ENCODE measurements at regions not wholly inside any gene's neighbourhood (a gene's known extent, or its start where the extent isn't known, plus 50 kb on each side); places are given as distances from the start of the nearest gene placed in this dataset.
"Not testable (repeated sequence)": the region's sequence is repeated elsewhere in the genome, so short reads cannot be mapped to it uniquely, and the experiment has no call there.

- H3K36me3 Mint-ChIP-seq (ENCODE audit: insufficient read depth), result peaks cover 23% of the 10 kb centered on the region
- not testable (repeated sequence) for H3K9me3 Mint-ChIP-seq; ATAC-seq; DNase-seq; H3K27me3 Mint-ChIP-seq (ENCODE audit: low read depth); H3K4me3 Mint-ChIP-seq; H3K4me1 Mint-ChIP-seq (ENCODE audit: low read depth)
Measured at GRCh38 chr16:27628943-27629462, 79.1 kb downstream of the KATNIP start.

- no peaks in the 10 kb centered on the region for H3K4me1 Mint-ChIP-seq (ENCODE audit: low read depth)
- DNase-seq (no peak), ATAC-seq (no peak)
- H3K36me3 Mint-ChIP-seq (ENCODE audit: insufficient read depth), result peaks cover 28% of the 10 kb centered on the region
- no peak overlapping the region for H3K4me3 Mint-ChIP-seq
- no peaks in the 10 kb centered on the region for H3K9me3 Mint-ChIP-seq
- H3K27me3 Mint-ChIP-seq (ENCODE audit: low read depth), result no peaks in the 10 kb centered on the region
Measured at GRCh38 chr16:27632216-27632615, 82.3 kb downstream of the KATNIP start.

GRCh38 chr16:27633221-27633620, 83.3 kb downstream of the KATNIP start:
- ATAC-seq, result no peak
- no peaks in the 10 kb centered on the region for H3K4me1 Mint-ChIP-seq (ENCODE audit: low read depth)
- peaks cover 28% of the 10 kb centered on the region for H3K36me3 Mint-ChIP-seq (ENCODE audit: insufficient read depth)
- no peak for DNase-seq
- no peaks in the 10 kb centered on the region for H3K27me3 Mint-ChIP-seq (ENCODE audit: low read depth)
- no peak overlapping the region for H3K4me3 Mint-ChIP-seq
- H3K9me3 Mint-ChIP-seq, result no peaks in the 10 kb centered on the region

GRCh38 chr16:27633721-27634120, 83.8 kb downstream of the KATNIP start:
- H3K4me3 Mint-ChIP-seq, result no peak overlapping the region
- peaks cover 28% of the 10 kb centered on the region for H3K36me3 Mint-ChIP-seq (ENCODE audit: insufficient read depth)
- no peaks in the 10 kb centered on the region for H3K9me3 Mint-ChIP-seq
- no peaks in the 10 kb centered on the region for H3K4me1 Mint-ChIP-seq (ENCODE audit: low read depth)
- no peaks in the 10 kb centered on the region for H3K27me3 Mint-ChIP-seq (ENCODE audit: low read depth)
- ATAC-seq (no peak), DNase-seq (no peak)

- no peak overlapping the region for H3K4me3 Mint-ChIP-seq
- DNase-seq, result no peak
- no peak for ATAC-seq
- H3K36me3 Mint-ChIP-seq (ENCODE audit: insufficient read depth), result peaks cover 23% of the 10 kb centered on the region
- no peaks in the 10 kb centered on the region for H3K27me3 Mint-ChIP-seq (ENCODE audit: low read depth)
- H3K4me1 Mint-ChIP-seq (ENCODE audit: low read depth), result no peaks in the 10 kb centered on the region
- no peaks in the 10 kb centered on the region for H3K9me3 Mint-ChIP-seq
Measured at GRCh38 chr16:27634779-27635178, 84.8 kb downstream of the KATNIP start.

- Mint-ChIP-seq H3K4me1 (ENCODE audit: low read depth) (no peaks in the 10 kb centered on the region), H3K27me3 (ENCODE audit: low read depth) (no peaks in the 10 kb centered on the region), H3K36me3 (ENCODE audit: insufficient read depth) (peaks cover 20% of the 10 kb centered on the region), H3K4me3 (no peak overlapping the region), H3K9me3 (no peaks in the 10 kb centered on the region)
- ATAC-seq, result no peak
- no peak for DNase-seq
Measured at GRCh38 chr16:27636453-27637240, 86.7 kb downstream of the KATNIP start.

GRCh38 chr16:27638833-27639560, 89.1 kb downstream of the KATNIP start:
- Mint-ChIP-seq H3K9me3 (no peaks in the 10 kb centered on the region), H3K36me3 (ENCODE audit: insufficient read depth) (peaks cover 13% of the 10 kb centered on the region), H3K4me1 (ENCODE audit: low read depth) (no peaks in the 10 kb centered on the region), H3K4me3 (no peak overlapping the region), H3K27me3 (ENCODE audit: low read depth) (no peaks in the 10 kb centered on the region)
- DNase-seq (no peak), ATAC-seq (no peak)

- no peaks in the 10 kb centered on the region for H3K4me1 Mint-ChIP-seq (ENCODE audit: low read depth)
- peaks cover 16% of the 10 kb centered on the region for H3K36me3 Mint-ChIP-seq (ENCODE audit: insufficient read depth)
- no peak overlapping the region for H3K4me3 Mint-ChIP-seq
- H3K27me3 Mint-ChIP-seq (ENCODE audit: low read depth), result no peaks in the 10 kb centered on the region
- DNase-seq (no peak), ATAC-seq (peak; percentile 67 to 76)
- no peaks in the 10 kb centered on the region for H3K9me3 Mint-ChIP-seq
Measured at GRCh38 chr16:27639561-27640276, 89.8 kb downstream of the KATNIP start.

- DNase-seq (no peak), ATAC-seq (no peak)
- no peaks in the 10 kb centered on the region for H3K9me3 Mint-ChIP-seq
- no peaks in the 10 kb centered on the region for H3K27me3 Mint-ChIP-seq (ENCODE audit: low read depth)
- peaks cover 16% of the 10 kb centered on the region for H3K36me3 Mint-ChIP-seq (ENCODE audit: insufficient read depth)
- no peak overlapping the region for H3K4me3 Mint-ChIP-seq
- H3K4me1 Mint-ChIP-seq (ENCODE audit: low read depth), result no peaks in the 10 kb centered on the region
Measured at GRCh38 chr16:27640277-27640600, 90.3 kb downstream of the KATNIP start.

GRCh38 chr16:27641260-27641659, 91.3 kb downstream of the KATNIP start:
- no peaks in the 10 kb centered on the region for H3K27me3 Mint-ChIP-seq (ENCODE audit: low read depth)
- no peak for DNase-seq
- no peaks in the 10 kb centered on the region for H3K9me3 Mint-ChIP-seq
- H3K36me3 Mint-ChIP-seq (ENCODE audit: insufficient read depth), result peaks cover 16% of the 10 kb centered on the region
- no peak overlapping the region for H3K4me3 Mint-ChIP-seq
- no peak for ATAC-seq
- no peaks in the 10 kb centered on the region for H3K4me1 Mint-ChIP-seq (ENCODE audit: low read depth)

GRCh38 chr16:27641734-27642415, 91.9 kb downstream of the KATNIP start:
- H3K27me3 Mint-ChIP-seq (ENCODE audit: low read depth); ATAC-seq; H3K9me3 Mint-ChIP-seq; H3K4me1 Mint-ChIP-seq (ENCODE audit: low read depth); H3K4me3 Mint-ChIP-seq; DNase-seq: not testable (repeated sequence)
- peaks cover 15% of the 10 kb centered on the region for H3K36me3 Mint-ChIP-seq (ENCODE audit: insufficient read depth)

- no peaks in the 10 kb centered on the region for H3K4me1 Mint-ChIP-seq (ENCODE audit: low read depth)
- ATAC-seq (no peak), DNase-seq (no peak)
- no peak overlapping the region for H3K4me3 Mint-ChIP-seq
- peaks cover 11% of the 10 kb centered on the region for H3K36me3 Mint-ChIP-seq (ENCODE audit: insufficient read depth)
- H3K9me3 Mint-ChIP-seq, result no peaks in the 10 kb centered on the region
- H3K27me3 Mint-ChIP-seq (ENCODE audit: low read depth), result no peaks in the 10 kb centered on the region
Measured at GRCh38 chr16:27642756-27643155, 92.8 kb downstream of the KATNIP start.

- peaks cover 11% of the 10 kb centered on the region for H3K36me3 Mint-ChIP-seq (ENCODE audit: insufficient read depth)
- H3K4me1 Mint-ChIP-seq (ENCODE audit: low read depth), result no peaks in the 10 kb centered on the region
- H3K9me3 Mint-ChIP-seq, result no peaks in the 10 kb centered on the region
- ATAC-seq (no peak), DNase-seq (no peak)
- no peak overlapping the region for H3K4me3 Mint-ChIP-seq
- H3K27me3 Mint-ChIP-seq (ENCODE audit: low read depth), result no peaks in the 10 kb centered on the region
Measured at GRCh38 chr16:27644165-27644564, 94.2 kb downstream of the KATNIP start.

- DNase-seq (no peak), ATAC-seq (no peak)
- Mint-ChIP-seq H3K4me1 (ENCODE audit: low read depth) (no peaks in the 10 kb centered on the region), H3K4me3 (no peak overlapping the region), H3K9me3 (no peaks in the 10 kb centered on the region), H3K27me3 (ENCODE audit: low read depth) (no peaks in the 10 kb centered on the region), H3K36me3 (ENCODE audit: insufficient read depth) (peaks cover 18% of the 10 kb centered on the region)
Measured at GRCh38 chr16:27645396-27645795, 95.5 kb downstream of the KATNIP start.

Measured in activated T-cell treated with anti-CD3 and anti-CD28 coated beads, Interleukin-2, amount 50 U/mL, for 4 hours (primary cell).